Lung (tissue), 11 donors: ENCODE measurements at regions not wholly inside any gene's neighbourhood (a gene's known extent, or its start where the extent isn't known, plus 50 kb on each side); places are given as distances from the start of the nearest gene placed in this dataset.

Source experiments
- ATAC-seq: fragments of 200-7000 bp; cut with Tn5 transposase; one replicate; pipeline ENCODE4 v1.9.1; 2020; ENCODE audit warnings: moderate number of reproducible peaks; ENCODE audit not compliant: insufficient read depth, low FRiP score
- DNase-seq, 3 donors: peaks; one replicate each; pipeline ENCODE4 v3.0.0-alpha.2; 2013 to 2017
- H3K27ac ChIP-seq, 2 donors: one replicate each; pipeline ENCODE4 v1.5.1; 2013; ENCODE audit warnings: mild to moderate bottlenecking in 2 of 2, moderate library complexity in 2 of 2, control low read depth in 1 of 2, inconsistent platforms in 1 of 2, low read depth in 1 of 2, low read length in 1 of 2
- H3K27me3 ChIP-seq, 3 donors: one replicate each; pipeline ENCODE4 v1.5.1; 2013; ENCODE audit warnings: low read length in 2 of 3; ENCODE audit not compliant: control insufficient read depth in 3 of 3, insufficient read depth in 3 of 3
- H3K36me3 ChIP-seq, 4 donors: one replicate each; pipeline ENCODE4 v1.5.1; 2013; ENCODE audit warnings: low read length in 4 of 4, mild to moderate bottlenecking in 1 of 4, moderate library complexity in 1 of 4; ENCODE audit not compliant: control insufficient read depth in 4 of 4, insufficient read depth in 4 of 4
- H3K4me1 ChIP-seq, 5 donors: one replicate each; pipeline ENCODE4 v1.5.1; 2013; ENCODE audit warnings: low read length in 5 of 5, mild to moderate bottlenecking in 2 of 5, moderate library complexity in 1 of 5; ENCODE audit not compliant: control insufficient read depth in 5 of 5, insufficient read depth in 5 of 5
- H3K4me3 ChIP-seq: one replicate; pipeline ENCODE4 v1.5.1; 2013; ENCODE audit warnings: mild to moderate bottlenecking, control low read depth, moderate library complexity
- H3K9ac ChIP-seq, 2 donors: one replicate each; pipeline ENCODE4 v1.5.1; 2013; ENCODE audit warnings: low read length in 2 of 2, control low read depth in 1 of 2; ENCODE audit not compliant: insufficient read depth in 1 of 2
- H3K9me3 ChIP-seq, 4 donors: one replicate each; pipeline ENCODE4 v1.5.1; 2013; ENCODE audit warnings: low read length in 3 of 4, mild to moderate bottlenecking in 1 of 4, moderate library complexity in 1 of 4; ENCODE audit not compliant: control insufficient read depth in 4 of 4, insufficient read depth in 3 of 4
- WGBS, 2 donors: extraction: QIAGEN DNeasy Blood & Tissue Kit; methylation state at CpG; one replicate each; pipeline ENCODE4 v1.1.7; 2013; 5-methylcytosine and 5-hydroxymethylcytosine counted together
- TF ChIP-seq, protein P1 (sequence below): IDR thresholded peaks from 2 replicates; pipeline ENCODE4 v1.5.1; 2012; ENCODE audit warnings: mild to moderate bottlenecking; ENCODE audit errors: control extremely low read depth, extremely low read depth
- donor health status: control.
- donor health status: control.
- donor health status: Bipolar disorder and iron deficiency.
- donor health status: healthy.
- donor health status: DM: yes; HTN: yes; CAD: no.

DNA sequence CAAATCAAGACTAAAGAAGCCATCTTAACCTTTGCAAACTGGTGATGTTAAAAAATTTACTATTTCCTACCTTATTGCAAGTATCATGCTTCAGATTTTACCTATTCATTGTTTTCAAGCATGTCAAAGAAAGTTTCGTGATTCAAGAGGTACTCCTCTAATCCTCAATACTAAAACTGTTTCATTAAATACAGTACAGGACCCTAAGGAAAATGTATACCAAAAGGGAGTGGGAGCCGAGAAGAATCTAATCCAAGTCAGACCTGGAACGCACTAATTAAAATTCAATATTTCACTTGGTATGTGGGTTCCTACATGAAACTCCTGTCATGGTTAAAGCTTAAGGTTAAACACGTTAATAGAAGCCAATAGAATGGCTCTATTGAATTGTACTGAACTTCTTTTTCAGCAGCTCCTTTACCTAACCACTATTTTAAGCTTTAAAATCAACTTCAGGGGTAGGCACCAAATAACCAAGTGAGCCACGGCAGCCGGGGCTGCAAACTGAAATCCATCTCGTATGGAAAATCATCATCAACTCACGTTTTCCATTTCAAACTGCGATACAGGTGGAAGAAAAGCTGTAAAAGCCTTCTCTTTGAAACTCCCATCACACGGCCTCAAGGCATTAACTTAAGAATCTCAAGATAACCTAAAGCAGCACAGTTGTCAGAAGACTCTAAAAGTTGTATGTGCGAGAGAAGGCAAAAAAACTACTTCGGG, 188.8 kb downstream of the ZEB2 start:
- no peaks in the 10 kb centered on the region for H3K27me3 ChIP-seq
- no peaks in the 10 kb centered on the region for H3K36me3 ChIP-seq
- TF ChIP-seq, protein P1, sequence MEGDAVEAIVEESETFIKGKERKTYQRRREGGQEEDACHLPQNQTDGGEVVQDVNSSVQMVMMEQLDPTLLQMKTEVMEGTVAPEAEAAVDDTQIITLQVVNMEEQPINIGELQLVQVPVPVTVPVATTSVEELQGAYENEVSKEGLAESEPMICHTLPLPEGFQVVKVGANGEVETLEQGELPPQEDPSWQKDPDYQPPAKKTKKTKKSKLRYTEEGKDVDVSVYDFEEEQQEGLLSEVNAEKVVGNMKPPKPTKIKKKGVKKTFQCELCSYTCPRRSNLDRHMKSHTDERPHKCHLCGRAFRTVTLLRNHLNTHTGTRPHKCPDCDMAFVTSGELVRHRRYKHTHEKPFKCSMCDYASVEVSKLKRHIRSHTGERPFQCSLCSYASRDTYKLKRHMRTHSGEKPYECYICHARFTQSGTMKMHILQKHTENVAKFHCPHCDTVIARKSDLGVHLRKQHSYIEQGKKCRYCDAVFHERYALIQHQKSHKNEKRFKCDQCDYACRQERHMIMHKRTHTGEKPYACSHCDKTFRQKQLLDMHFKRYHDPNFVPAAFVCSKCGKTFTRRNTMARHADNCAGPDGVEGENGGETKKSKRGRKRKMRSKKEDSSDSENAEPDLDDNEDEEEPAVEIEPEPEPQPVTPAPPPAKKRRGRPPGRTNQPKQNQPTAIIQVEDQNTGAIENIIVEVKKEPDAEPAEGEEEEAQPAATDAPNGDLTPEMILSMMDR: no peak
- 7 to 8% methylated on average over 12 of the region's 12 CpGs for WGBS, 2 donors
- ATAC-seq (no peak), DNase-seq (peak in 2 of 3 donors; percentile 50 to 66)
- peak overlapping the region; percentile 20 to 75 for H3K27ac ChIP-seq
- H3K9ac ChIP-seq: peak overlapping the region; percentile 51 to 80
- H3K9me3 ChIP-seq: no peaks in the 10 kb centered on the region
- H3K4me1 ChIP-seq: peaks cover 3 to 26% (median 8%) of the 10 kb centered on the region in 5 donors
- peak overlapping the region; percentile 81 for H3K4me3 ChIP-seq

DNA sequence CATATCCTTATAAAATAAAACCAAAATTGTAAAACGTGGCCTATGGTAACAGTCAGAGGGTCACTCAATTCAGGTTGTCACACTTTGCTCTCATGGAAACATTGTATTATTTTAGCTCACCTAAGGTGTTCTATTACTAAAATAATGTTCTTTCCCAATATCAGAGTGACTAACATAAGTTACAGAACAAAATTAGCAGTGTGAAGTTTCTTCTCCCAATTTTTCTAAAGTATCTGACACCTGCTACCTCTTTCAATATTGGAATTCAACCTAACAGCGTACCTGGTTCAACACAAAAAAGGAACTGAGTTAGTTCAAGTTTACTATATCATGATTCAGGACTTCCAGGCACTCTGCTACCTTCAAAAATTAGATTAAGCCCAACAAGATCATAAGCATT, 190.4 kb downstream of the ZEB2 start:
- no peak for ATAC-seq
- H3K27ac ChIP-seq: no peak overlapping the region
- TF ChIP-seq, protein P1: no peak
- 96 to 100% methylated on average over 2 of the region's 2 CpGs for WGBS, 2 donors
- no peak overlapping the region for H3K9ac ChIP-seq
- no peak overlapping the region for H3K4me3 ChIP-seq
- no peaks in the 10 kb centered on the region for H3K9me3 ChIP-seq
- H3K4me1 ChIP-seq: peaks cover 3 to 26% (median 9%) of the 10 kb centered on the region in 5 donors
- DNase-seq: no peak
- no peaks in the 10 kb centered on the region for H3K27me3 ChIP-seq
- no peaks in the 10 kb centered on the region for H3K36me3 ChIP-seq

DNA sequence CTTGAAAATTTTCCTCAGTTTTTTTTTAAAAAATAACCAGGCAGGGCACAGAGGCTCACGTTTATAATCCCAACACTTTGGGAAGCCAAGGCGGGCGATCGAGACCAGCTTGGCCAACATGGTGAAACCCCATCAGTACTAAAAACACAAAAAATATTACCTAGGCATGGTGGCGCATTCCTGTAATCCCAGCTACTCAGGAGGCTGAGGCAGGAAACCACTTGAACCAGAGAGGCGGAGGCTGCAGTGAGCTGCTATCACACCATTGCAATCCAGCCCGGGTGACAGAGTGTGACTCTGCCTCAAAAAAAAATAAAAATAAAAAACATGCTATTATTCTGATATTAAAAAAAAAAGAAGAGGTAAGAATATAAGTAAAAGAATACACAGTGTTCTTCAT, 191.0 kb downstream of the ZEB2 start:
- TF ChIP-seq, protein P1: no peak
- no peak for DNase-seq
- no peak for ATAC-seq
- H3K27me3 ChIP-seq: no peaks in the 10 kb centered on the region
- no peak overlapping the region for H3K9ac ChIP-seq
- no peak overlapping the region for H3K27ac ChIP-seq
- H3K36me3 ChIP-seq: no peaks in the 10 kb centered on the region
- 83 to 88% methylated on average over 7 of the region's 7 CpGs for WGBS, 2 donors
- peaks cover 3 to 26% (median 9%) of the 10 kb centered on the region in 5 donors for H3K4me1 ChIP-seq
- H3K9me3 ChIP-seq: no peaks in the 10 kb centered on the region
- no peak overlapping the region for H3K4me3 ChIP-seq
